ENCODE measurements at regions not wholly inside any gene's neighbourhood (a gene's known extent, or its start where the extent isn't known, plus 50 kb on each side); places are given as distances from the start of the nearest gene placed in this dataset.

DNA sequence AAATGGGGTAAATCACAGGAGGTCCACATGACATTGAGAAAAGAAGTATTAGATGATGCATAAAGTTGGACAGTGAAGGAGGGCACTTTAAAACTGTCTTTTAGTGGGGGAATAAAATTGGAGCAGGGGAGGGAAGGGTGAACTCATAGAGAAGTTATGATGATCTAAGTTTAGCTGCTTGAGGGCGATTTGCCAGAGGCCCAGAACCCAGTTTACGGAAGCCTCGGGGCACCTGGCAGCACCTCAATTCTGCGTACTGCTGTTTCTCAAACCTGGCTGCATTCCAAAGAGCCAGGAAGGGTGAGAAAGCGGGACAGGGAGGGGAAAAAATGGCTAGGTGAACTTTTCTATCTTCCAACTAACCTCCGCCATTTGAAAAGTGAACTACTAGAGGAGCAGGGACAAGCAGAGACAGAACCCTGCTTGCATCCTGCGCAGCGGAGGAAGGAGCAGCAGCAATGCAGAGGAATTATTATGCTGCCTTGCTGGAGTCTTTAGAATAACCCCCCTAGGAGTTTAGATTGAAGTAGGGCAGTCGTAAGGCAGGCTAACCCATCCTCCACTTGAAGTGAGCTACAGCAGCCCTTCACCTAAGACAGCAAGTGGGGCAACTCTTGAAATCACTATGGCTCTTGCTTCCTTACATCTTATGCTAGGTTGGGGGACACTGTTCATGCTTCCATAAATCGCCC, 316.8 kb downstream of the BRINP1 start:
- TF ChIP-seq POU2F2 (IDR thresholded peaks at IDR 0.05; ENCODE audit: low read depth, low read length): no peak
- no peak for TF ChIP-seq POLR2AphosphoS5 (IDR thresholded peaks at IDR 0.05; ENCODE audit: low read depth, low read length)
- no peak for TF ChIP-seq TAF1 (IDR thresholded peaks at IDR 0.05; ENCODE audit: low read depth, low read length)
- TF ChIP-seq PAX5 (IDR thresholded peaks at IDR 0.05; ENCODE audit: insufficient read depth, low read length, severe bottlenecking): no peak
- no peak for TF ChIP-seq SPI1 (IDR thresholded peaks at IDR 0.05; ENCODE audit: low read depth, low read length)
- FAIRE-seq (no peak), DNase-seq (ENCODE audit: insufficient read length, low spot score) (no peak)

DNA sequence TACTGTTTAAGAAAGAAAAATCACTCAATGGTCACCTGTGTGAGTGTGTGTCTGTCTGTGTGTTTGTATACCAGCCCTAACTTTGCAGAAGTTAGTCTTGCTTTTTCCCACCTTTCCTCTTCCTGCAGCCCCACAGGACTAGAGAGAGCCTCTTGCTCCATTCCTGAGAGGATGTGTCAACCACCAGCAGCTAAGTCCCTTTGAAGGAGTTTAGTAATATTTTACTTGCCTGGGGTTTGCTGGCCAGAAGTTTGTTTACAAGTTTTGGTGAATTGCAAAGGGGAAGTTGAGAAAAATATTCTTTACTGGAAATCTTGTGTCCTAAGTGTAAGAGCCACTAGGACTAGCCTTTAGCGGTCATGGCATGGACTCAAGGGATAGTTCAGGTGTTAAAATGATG, 316.2 kb downstream of the BRINP1 start:
- TF ChIP-seq POU2F2 (IDR thresholded peaks at IDR 0.05; ENCODE audit: low read depth, low read length) (no peak), POLR2A (IDR thresholded peaks at IDR 0.05; ENCODE audit: low read depth, low read length) (no peak), PAX5 (IDR thresholded peaks at IDR 0.05; ENCODE audit: insufficient read depth, low read length, severe bottlenecking) (no peak), SPI1 (IDR thresholded peaks at IDR 0.05; ENCODE audit: low read depth, low read length) (no peak), POLR2AphosphoS5 (IDR thresholded peaks at IDR 0.05; ENCODE audit: low read depth, low read length) (no peak), TAF1 (IDR thresholded peaks at IDR 0.05; ENCODE audit: low read depth, low read length) (no peak)
- FAIRE-seq (no peak), DNase-seq (ENCODE audit: insufficient read length, low spot score) (no peak)

DNA sequence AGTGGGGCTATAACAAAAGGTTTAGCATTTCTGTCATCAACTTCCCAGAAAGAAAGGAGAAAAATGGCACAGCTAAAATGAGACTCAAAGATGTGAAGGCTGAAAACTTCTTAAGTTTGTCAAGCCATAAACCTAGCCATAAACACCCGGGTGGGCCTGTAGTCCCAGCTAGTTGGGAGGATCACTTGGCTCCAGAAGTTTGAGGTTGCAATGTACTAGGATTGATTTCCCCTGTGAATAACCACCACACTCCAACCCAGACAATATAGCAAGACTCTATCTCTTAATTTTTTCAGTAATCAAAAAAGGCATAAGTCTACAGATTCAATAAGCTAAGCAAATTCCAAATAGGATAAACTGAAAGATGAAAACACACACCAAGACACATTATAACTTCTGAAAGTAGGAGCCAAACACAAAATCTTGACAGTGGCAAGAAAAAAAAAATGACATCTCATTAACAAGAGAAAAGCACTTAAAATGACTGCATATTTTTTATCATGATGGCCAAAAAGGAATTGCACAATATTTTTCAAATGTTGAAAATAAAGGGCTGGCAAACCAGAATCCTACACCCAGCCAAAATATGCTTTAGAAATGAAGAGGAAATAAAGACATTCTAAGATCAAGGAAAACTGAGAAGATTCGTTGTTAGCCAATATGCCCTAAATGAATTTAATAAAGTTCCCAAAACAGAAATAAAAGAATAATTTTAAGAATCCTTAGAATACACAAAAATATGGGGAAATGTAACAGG, 308.4 kb downstream of the BRINP1 start:
- TF ChIP-seq POU2F2 (IDR thresholded peaks at IDR 0.05; ENCODE audit: low read depth, low read length) (no peak), SPI1 (IDR thresholded peaks at IDR 0.05; ENCODE audit: low read depth, low read length) (no peak), POLR2A (IDR thresholded peaks at IDR 0.05; ENCODE audit: low read depth, low read length) (no peak), TAF1 (IDR thresholded peaks at IDR 0.05; ENCODE audit: low read depth, low read length) (no peak), POLR2AphosphoS5 (IDR thresholded peaks at IDR 0.05; ENCODE audit: low read depth, low read length) (no peak), PAX5 (IDR thresholded peaks at IDR 0.05; ENCODE audit: insufficient read depth, low read length, severe bottlenecking) (no peak)
- DNase-seq (ENCODE audit: insufficient read length, low spot score) (no peak), FAIRE-seq (no peak)

DNA sequence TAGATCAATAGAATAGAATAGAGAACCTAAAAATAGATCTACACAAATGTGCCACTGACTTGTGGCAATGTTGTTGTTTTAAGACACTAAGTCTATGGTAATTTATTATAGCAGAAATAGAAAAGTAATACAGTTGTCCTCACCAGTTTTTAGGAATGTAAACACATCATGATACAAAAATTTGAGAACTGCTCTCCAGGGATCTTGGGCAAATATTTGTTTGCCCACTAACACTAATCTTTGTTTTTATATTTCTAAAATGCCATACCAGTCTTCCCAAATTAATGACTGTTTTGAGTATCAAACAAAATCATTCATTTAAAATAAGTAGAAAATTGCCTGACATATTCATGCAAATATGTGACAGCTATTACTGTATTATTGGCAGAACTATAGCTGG, 297.6 kb downstream of the BRINP1 start:
- TF ChIP-seq POLR2A (IDR thresholded peaks at IDR 0.05; ENCODE audit: low read depth, low read length): no peak
- no peak for TF ChIP-seq SPI1 (IDR thresholded peaks at IDR 0.05; ENCODE audit: low read depth, low read length)
- no peak for TF ChIP-seq TAF1 (IDR thresholded peaks at IDR 0.05; ENCODE audit: low read depth, low read length)
- TF ChIP-seq PAX5 (IDR thresholded peaks at IDR 0.05; ENCODE audit: insufficient read depth, low read length, severe bottlenecking): no peak
- no peak for TF ChIP-seq POLR2AphosphoS5 (IDR thresholded peaks at IDR 0.05; ENCODE audit: low read depth, low read length)
- TF ChIP-seq POU2F2 (IDR thresholded peaks at IDR 0.05; ENCODE audit: low read depth, low read length): no peak
- DNase-seq (ENCODE audit: insufficient read length, low spot score) (no peak), FAIRE-seq (no peak)

DNA sequence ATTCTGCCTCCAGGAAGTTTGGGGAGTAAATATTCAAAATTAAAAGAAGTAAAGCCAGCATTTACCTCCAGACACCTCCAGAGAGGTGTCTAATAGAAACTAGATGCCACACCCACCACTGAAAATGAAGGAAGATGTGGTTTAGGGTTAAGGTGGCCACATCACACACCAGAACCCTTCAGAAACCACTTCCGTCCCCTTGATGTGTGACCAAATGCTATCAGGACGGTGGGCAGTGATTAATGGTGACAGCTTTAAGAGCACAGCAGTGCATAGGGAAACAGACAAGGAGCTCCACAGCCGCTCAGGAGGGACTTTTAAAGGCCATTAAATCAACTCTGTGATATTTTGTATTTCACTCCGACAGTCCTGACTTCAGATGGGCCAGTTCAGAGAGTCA, 295.2 kb downstream of the BRINP1 start:
- TF ChIP-seq POU2F2 (IDR thresholded peaks at IDR 0.05; ENCODE audit: low read depth, low read length): no peak
- TF ChIP-seq TAF1 (IDR thresholded peaks at IDR 0.05; ENCODE audit: low read depth, low read length): no peak
- TF ChIP-seq POLR2AphosphoS5 (IDR thresholded peaks at IDR 0.05; ENCODE audit: low read depth, low read length): no peak
- TF ChIP-seq SPI1 (IDR thresholded peaks at IDR 0.05; ENCODE audit: low read depth, low read length): no peak
- no peak for TF ChIP-seq POLR2A (IDR thresholded peaks at IDR 0.05; ENCODE audit: low read depth, low read length)
- TF ChIP-seq PAX5 (IDR thresholded peaks at IDR 0.05; ENCODE audit: insufficient read depth, low read length, severe bottlenecking): no peak
- no peak for DNase-seq (ENCODE audit: insufficient read length, low spot score)
- FAIRE-seq: no peak

DNA sequence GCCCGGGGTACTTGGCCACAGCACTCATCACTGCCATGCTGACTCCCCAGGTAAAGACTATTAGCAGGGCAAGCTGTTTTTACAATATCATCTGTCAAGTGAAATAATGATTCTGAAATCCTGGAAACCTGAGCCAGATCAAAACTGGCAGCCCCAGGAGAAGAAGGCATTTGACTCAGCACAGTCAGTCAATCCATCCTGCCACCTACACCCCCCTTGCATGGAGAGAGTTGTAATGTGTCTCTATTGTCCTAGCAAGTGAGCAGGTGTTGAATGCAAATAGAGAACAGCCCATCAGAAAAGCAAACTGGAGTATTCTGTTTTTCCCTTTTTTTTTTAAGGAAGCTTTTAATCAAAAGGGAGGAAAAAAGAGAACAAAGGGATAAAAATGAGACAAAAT, 291.2 kb downstream of the BRINP1 start:
- FAIRE-seq (no peak), DNase-seq (ENCODE audit: insufficient read length, low spot score) (no peak)
- TF ChIP-seq PAX5 (IDR thresholded peaks at IDR 0.05; ENCODE audit: insufficient read depth, low read length, severe bottlenecking) (no peak), POU2F2 (IDR thresholded peaks at IDR 0.05; ENCODE audit: low read depth, low read length) (no peak), SPI1 (IDR thresholded peaks at IDR 0.05; ENCODE audit: low read depth, low read length) (no peak), POLR2AphosphoS5 (IDR thresholded peaks at IDR 0.05; ENCODE audit: low read depth, low read length) (no peak), TAF1 (IDR thresholded peaks at IDR 0.05; ENCODE audit: low read depth, low read length) (no peak), POLR2A (IDR thresholded peaks at IDR 0.05; ENCODE audit: low read depth, low read length) (no peak)

DNA sequence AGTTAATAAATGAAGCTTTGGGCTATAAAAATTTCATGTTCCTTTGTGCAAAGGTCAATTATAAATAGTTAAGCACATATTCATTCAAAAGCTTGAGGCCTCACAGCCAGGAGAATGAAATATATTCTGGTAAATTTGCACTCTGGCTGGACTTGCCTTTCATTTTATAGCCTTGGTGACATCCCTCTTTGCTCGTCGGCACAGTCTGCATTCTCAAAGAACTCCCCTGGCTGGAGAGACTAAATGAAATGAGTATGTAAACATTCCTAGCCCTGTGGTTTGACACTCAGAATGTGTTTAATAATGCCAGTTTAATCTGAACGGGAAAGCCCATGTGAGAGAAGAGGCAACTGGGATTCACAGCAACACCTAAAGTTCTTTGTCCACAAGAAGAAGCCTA, 285.6 kb downstream of the BRINP1 start:
- no peak for DNase-seq (ENCODE audit: insufficient read length, low spot score)
- TF ChIP-seq PAX5 (IDR thresholded peaks at IDR 0.05; ENCODE audit: insufficient read depth, low read length, severe bottlenecking) (no peak), TAF1 (IDR thresholded peaks at IDR 0.05; ENCODE audit: low read depth, low read length) (no peak), POLR2A (IDR thresholded peaks at IDR 0.05; ENCODE audit: low read depth, low read length) (no peak), POLR2AphosphoS5 (IDR thresholded peaks at IDR 0.05; ENCODE audit: low read depth, low read length) (no peak), SPI1 (IDR thresholded peaks at IDR 0.05; ENCODE audit: low read depth, low read length) (no peak), POU2F2 (IDR thresholded peaks at IDR 0.05; ENCODE audit: low read depth, low read length) (no peak)
- no peak for FAIRE-seq

DNA sequence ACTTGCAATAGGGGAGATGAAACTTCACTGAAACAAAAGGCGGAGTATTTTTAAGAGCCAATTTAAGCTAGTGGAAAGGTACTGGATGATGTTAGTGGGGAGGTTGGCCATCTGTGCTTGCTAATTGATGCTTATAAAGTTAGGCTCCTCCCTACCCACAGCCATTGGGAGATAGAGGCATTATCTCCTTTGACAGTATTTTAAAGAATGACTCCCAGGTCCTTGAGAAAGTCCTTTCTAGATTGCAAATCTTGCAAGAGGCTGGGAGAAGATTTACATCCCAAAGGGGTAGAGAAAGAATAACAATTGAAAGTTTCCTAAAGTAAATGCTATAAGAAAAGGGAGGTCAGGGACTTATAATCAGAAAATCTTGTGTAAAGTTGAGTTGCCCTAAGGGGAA, 282.6 kb downstream of the BRINP1 start:
- no peak for TF ChIP-seq POLR2A (IDR thresholded peaks at IDR 0.05; ENCODE audit: low read depth, low read length)
- no peak for TF ChIP-seq PAX5 (IDR thresholded peaks at IDR 0.05; ENCODE audit: insufficient read depth, low read length, severe bottlenecking)
- no peak for TF ChIP-seq TAF1 (IDR thresholded peaks at IDR 0.05; ENCODE audit: low read depth, low read length)
- TF ChIP-seq POU2F2 (IDR thresholded peaks at IDR 0.05; ENCODE audit: low read depth, low read length): no peak
- TF ChIP-seq SPI1 (IDR thresholded peaks at IDR 0.05; ENCODE audit: low read depth, low read length): no peak
- FAIRE-seq (no peak), DNase-seq (ENCODE audit: insufficient read length, low spot score) (no peak)

DNA sequence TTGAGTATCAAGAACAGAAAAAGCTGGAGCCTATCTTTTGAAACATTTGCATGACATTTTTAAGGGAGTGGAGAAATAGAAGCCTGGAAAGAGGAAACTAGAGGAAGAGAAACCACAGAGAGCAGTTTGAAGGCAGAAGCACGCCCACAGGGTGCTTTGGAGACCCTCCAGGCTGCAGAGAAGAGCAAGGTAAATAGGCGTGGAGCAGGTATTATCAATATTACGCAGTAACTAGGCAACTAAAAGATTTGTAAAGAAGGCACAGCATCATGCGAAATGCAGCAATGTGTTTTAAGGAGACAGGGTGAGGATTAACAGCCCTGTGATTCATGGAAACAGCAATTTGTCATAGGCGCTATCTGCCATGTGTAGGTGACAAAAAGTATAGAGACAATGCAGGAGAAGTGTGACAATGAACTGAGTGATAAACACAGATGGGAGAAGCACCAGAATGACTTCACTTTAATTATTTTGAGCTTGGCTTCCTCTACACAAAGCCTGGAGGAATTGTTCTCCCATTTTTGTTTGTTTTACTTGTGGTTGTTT, 281.2 kb downstream of the BRINP1 start:
- FAIRE-seq (no peak), DNase-seq (ENCODE audit: insufficient read length, low spot score) (no peak)
- TF ChIP-seq POLR2A (IDR thresholded peaks at IDR 0.05; ENCODE audit: low read depth, low read length): no peak

Data from GM12891 (cell line).